ENCODE measurements at regions not wholly inside any gene's neighbourhood (a gene's known extent, or its start where the extent isn't known, plus 50 kb on each side); places are given as distances from the start of the nearest gene placed in this dataset.

- TF ChIP-seq POLR2A (IDR thresholded peaks at IDR 0.05) (no peak), CTCF (IDR thresholded peaks at IDR 0.05) (no peak)
Measured at GRCh38 chr4:178333355-178333754, 891.1 kb upstream of the AGA start.
